EH (cell line): ENCODE measurements at regions not wholly inside any gene's neighbourhood (a gene's known extent, or its start where the extent isn't known, plus 50 kb on each side); places are given as distances from the start of the nearest gene placed in this dataset.
"Not testable (repeated sequence)": the region's sequence is repeated elsewhere in the genome, so short reads cannot be mapped to it uniquely, and the experiment has no call there.

ENCODE experiments used
- DNase-seq: peaks from one replicate; pipeline ENCODE4 v3.0.0-alpha.2; 2015; ENCODE audit warnings: low read depth

GRCh38 chr21:27379354-27379753 is 412.5 kb upstream of the ADAMTS5 start:
- DNase-seq: no peak

GRCh38 chr21:27372381-27372780 is 405.5 kb upstream of the ADAMTS5 start:
- peak; percentile 36 for DNase-seq

GRCh38 chr21:27371975-27372331 is 405.1 kb upstream of the ADAMTS5 start:
- peak; percentile 61 for DNase-seq

- DNase-seq: peak; percentile 56
Observed at GRCh38 chr21:27371115-27371974, 404.5 kb upstream of the ADAMTS5 start.

GRCh38 chr21:27369978-27370571 is 403.2 kb upstream of the ADAMTS5 start:
- no peak for DNase-seq

- DNase-seq: no peak
Observed at GRCh38 chr21:27369234-27369633, 402.3 kb upstream of the ADAMTS5 start.

- DNase-seq: peak; percentile 66
Observed at GRCh38 chr21:27366646-27367235, 399.9 kb upstream of the ADAMTS5 start.

- no peak for DNase-seq
Observed at GRCh38 chr21:27366036-27366435, 399.1 kb upstream of the ADAMTS5 start.

GRCh38 chr21:27365394-27365793 is 398.5 kb upstream of the ADAMTS5 start:
- peak; percentile 46 for DNase-seq

GRCh38 chr21:27363719-27364477 is 397.0 kb upstream of the ADAMTS5 start:
- DNase-seq: no peak

- DNase-seq: peak; percentile 41
Observed at GRCh38 chr21:27362249-27362648, 395.4 kb upstream of the ADAMTS5 start.

GRCh38 chr21:27359141-27359540 is 392.3 kb upstream of the ADAMTS5 start:
- DNase-seq: peak; percentile 91

- no peak for DNase-seq
Observed at GRCh38 chr21:27352885-27353284, 386.0 kb upstream of the ADAMTS5 start.

- DNase-seq: peak; percentile 75
Observed at GRCh38 chr21:27346041-27346448, 379.2 kb upstream of the ADAMTS5 start.

- no peak for DNase-seq
Observed at GRCh38 chr21:27339902-27340301, 373.0 kb upstream of the ADAMTS5 start.

GRCh38 chr21:27338007-27338406 is 371.1 kb upstream of the ADAMTS5 start:
- not testable (repeated sequence) for DNase-seq

GRCh38 chr21:27333096-27333495 is 366.2 kb upstream of the ADAMTS5 start:
- peak; percentile 22 for DNase-seq

GRCh38 chr21:27329255-27329851 is 362.5 kb upstream of the ADAMTS5 start:
- peak; percentile 44 for DNase-seq

- DNase-seq: no peak
Observed at GRCh38 chr21:27326301-27326700, 359.4 kb upstream of the ADAMTS5 start.

- DNase-seq: no peak
Observed at GRCh38 chr21:27323331-27323730, 356.4 kb upstream of the ADAMTS5 start.

- DNase-seq: no peak
Observed at GRCh38 chr21:27321791-27322190, 354.9 kb upstream of the ADAMTS5 start.

GRCh38 chr21:27320868-27321267 is 354.0 kb upstream of the ADAMTS5 start:
- no peak for DNase-seq
